Tibial nerve (tissue), 4 donors: ENCODE measurements at regions not wholly inside any gene's neighbourhood (a gene's known extent, or its start where the extent isn't known, plus 50 kb on each side); places are given as distances from the start of the nearest gene placed in this dataset.

Experiments
- EP300 ChIP-seq, 2 donors: sonication (generic); formaldehyde crosslinking; IDR thresholded peaks; one replicate each; pipeline ENCODE4 v1.6.1; 2017; ENCODE audit warnings: antibody characterized with exemption in 2 of 2, mild to moderate bottlenecking in 1 of 2
- POLR2A ChIP-seq, 2 donors: fragments of 450-650 bp; IDR thresholded peaks; one replicate each; pipeline ENCODE4 v1.6.1; 2017; ENCODE audit warnings: antibody characterized with exemption in 2 of 2, mild to moderate bottlenecking in 2 of 2, moderate library complexity in 2 of 2
- TF ChIP-seq, protein P1 (sequence below), 5 experiments: fragments of 200-600 bp in 3 of 5; fragments of 450-650 bp in 2 of 5; sonication (generic) in 3 of 5; IDR thresholded peaks; one replicate each; pipeline ENCODE4 v1.5.1; 2016 to 2019; ENCODE audit warnings: antibody characterized with exemption in 5 of 5, mild to moderate bottlenecking in 3 of 5, moderate library complexity in 2 of 5

DNA sequence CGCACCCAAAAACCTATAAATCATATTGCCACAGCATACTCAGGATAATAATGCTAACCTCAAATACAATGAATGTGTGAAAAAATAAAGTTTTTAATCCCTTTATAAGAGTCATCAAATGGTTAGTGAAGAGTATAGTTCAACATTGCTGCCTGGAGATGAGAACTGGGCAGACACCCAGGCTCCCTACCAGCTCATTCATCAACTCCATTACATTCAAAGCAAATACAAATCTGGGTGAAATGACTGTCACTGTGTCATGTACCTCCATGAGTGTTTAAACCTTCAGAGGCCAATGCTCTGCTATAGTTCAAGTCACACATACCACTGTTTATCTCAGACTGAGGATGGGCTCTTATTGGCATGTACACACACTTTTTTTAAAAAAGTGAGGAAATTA is 167.2 kb upstream of the KCNMB2 start:
- TF ChIP-seq POLR2A (IDR thresholded peaks at IDR 0.05) = no peak
- TF ChIP-seq, protein P1, sequence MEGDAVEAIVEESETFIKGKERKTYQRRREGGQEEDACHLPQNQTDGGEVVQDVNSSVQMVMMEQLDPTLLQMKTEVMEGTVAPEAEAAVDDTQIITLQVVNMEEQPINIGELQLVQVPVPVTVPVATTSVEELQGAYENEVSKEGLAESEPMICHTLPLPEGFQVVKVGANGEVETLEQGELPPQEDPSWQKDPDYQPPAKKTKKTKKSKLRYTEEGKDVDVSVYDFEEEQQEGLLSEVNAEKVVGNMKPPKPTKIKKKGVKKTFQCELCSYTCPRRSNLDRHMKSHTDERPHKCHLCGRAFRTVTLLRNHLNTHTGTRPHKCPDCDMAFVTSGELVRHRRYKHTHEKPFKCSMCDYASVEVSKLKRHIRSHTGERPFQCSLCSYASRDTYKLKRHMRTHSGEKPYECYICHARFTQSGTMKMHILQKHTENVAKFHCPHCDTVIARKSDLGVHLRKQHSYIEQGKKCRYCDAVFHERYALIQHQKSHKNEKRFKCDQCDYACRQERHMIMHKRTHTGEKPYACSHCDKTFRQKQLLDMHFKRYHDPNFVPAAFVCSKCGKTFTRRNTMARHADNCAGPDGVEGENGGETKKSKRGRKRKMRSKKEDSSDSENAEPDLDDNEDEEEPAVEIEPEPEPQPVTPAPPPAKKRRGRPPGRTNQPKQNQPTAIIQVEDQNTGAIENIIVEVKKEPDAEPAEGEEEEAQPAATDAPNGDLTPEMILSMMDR (IDR thresholded peaks at IDR 0.05) = no peak
- TF ChIP-seq EP300 (IDR thresholded peaks at IDR 0.05) = no peak
